ENCODE measurements at regions not wholly inside any gene's neighbourhood (a gene's known extent, or its start where the extent isn't known, plus 50 kb on each side); places are given as distances from the start of the nearest gene placed in this dataset.
A peak's percentile ranks its signal among the peaks of the same experiment; 100 is the strongest.

- peaks cover 0 to 18% (median 6%) of the 10 kb centered on the region in 9 donors for H3K4me1 ChIP-seq
- DNase-seq (peak in 1 of 2 donors; percentile 50), ATAC-seq (peak in 5 of 8 donors; percentile 31 to 68 (median 64))
- H3K27me3 ChIP-seq = no peaks in the 10 kb centered on the region
- 85 to 91% methylated on average over 10 of the region's 10 CpGs for WGBS, 2 donors
- H3K27ac ChIP-seq = peak overlapping the region in 3 of 10 donors; percentile 57 to 71 (median 67)
- H3K36me3 ChIP-seq = no peaks in the 10 kb centered on the region
- H3K9me3 ChIP-seq = no peaks in the 10 kb centered on the region
- no peak for TF ChIP-seq CTCF (IDR thresholded peaks at IDR 0.05)
- no peak overlapping the region for H3K4me3 ChIP-seq
- intact Hi-C loops (cut with DNase I) = loop anchor here in 5 of 10 donors (10.0 kb wide), 3 partner anchors 146 to 234 kb away; no protein-coding TSS in a partner anchor
Observed at GRCh38 chr5:79850316-79850822, 140.7 kb downstream of the MTX3 start.

- intact Hi-C loops (cut with DNase I) = loop anchor here in 5 of 10 donors (10.0 kb wide), 3 partner anchors 145 to 235 kb away; no protein-coding TSS in a partner anchor
- Histone ChIP-seq H3K36me3 (no peaks in the 10 kb centered on the region), H3K27me3 (no peaks in the 10 kb centered on the region), H3K27ac (peak overlapping the region in 4 of 10 donors; percentile 52 to 71 (median 62)), H3K9me3 (no peaks in the 10 kb centered on the region), H3K4me1 (peaks cover 0 to 21% (median 7%) of the 10 kb centered on the region in 9 donors), H3K4me3 (no peak overlapping the region)
- no peak for TF ChIP-seq CTCF (IDR thresholded peaks at IDR 0.05)
- ATAC-seq = no peak
- DNase-seq = no peak
- WGBS, 2 donors = 94% methylated on average over 16 of the region's 16 CpGs
Observed at GRCh38 chr5:79849486-79850315, 141.4 kb downstream of the MTX3 start.

Measured in heart right ventricle (tissue), 16 donors.